GM04503 (cell line): ENCODE measurements at regions not wholly inside any gene's neighbourhood (a gene's known extent, or its start where the extent isn't known, plus 50 kb on each side); places are given as distances from the start of the nearest gene placed in this dataset.

Experiments
- DNase-seq: peaks from one replicate; pipeline ENCODE4 v3.0.0-alpha.2; 2012; ENCODE audit warnings: low read depth

- no peak for DNase-seq
These were observed 414.2 kb downstream of the ZNF521 start for GRCh38 chr18:24937639-24938275.

GRCh38 chr18:24940416-24940815 is 411.6 kb downstream of the ZNF521 start:
- no peak for DNase-seq

GRCh38 chr18:24941174-24941951 is 410.6 kb downstream of the ZNF521 start:
- DNase-seq = no peak

GRCh38 chr18:24942144-24942543 is 409.8 kb downstream of the ZNF521 start:
- DNase-seq = no peak

GRCh38 chr18:24947521-24948305 is 404.3 kb downstream of the ZNF521 start:
- no peak for DNase-seq

GRCh38 chr18:24949908-24950307 is 402.1 kb downstream of the ZNF521 start:
- DNase-seq = no peak

GRCh38 chr18:24954341-24954740 is 397.6 kb downstream of the ZNF521 start:
- DNase-seq = no peak

- no peak for DNase-seq
These were observed 394.0 kb downstream of the ZNF521 start for GRCh38 chr18:24958001-24958400.

- DNase-seq = no peak
These were observed 392.9 kb downstream of the ZNF521 start for GRCh38 chr18:24959051-24959476.

- no peak for DNase-seq
These were observed 387.8 kb downstream of the ZNF521 start for GRCh38 chr18:24964216-24964615.

- peak; percentile 81 for DNase-seq
These were observed 383.7 kb downstream of the ZNF521 start for GRCh38 chr18:24968238-24968775.

GRCh38 chr18:24972577-24972976 is 379.4 kb downstream of the ZNF521 start:
- no peak for DNase-seq

GRCh38 chr18:24974431-24974830 is 377.5 kb downstream of the ZNF521 start:
- DNase-seq = no peak

- DNase-seq = no peak
These were observed 376.2 kb downstream of the ZNF521 start for GRCh38 chr18:24975496-24976372.

GRCh38 chr18:24976502-24976901 is 375.5 kb downstream of the ZNF521 start:
- no peak for DNase-seq

GRCh38 chr18:24979235-24979634 is 372.7 kb downstream of the ZNF521 start:
- DNase-seq = no peak

- no peak for DNase-seq
These were observed 369.1 kb downstream of the ZNF521 start for GRCh38 chr18:24982831-24983230.

GRCh38 chr18:24983566-24984139 is 368.3 kb downstream of the ZNF521 start:
- DNase-seq = no peak

- no peak for DNase-seq
These were observed 366.4 kb downstream of the ZNF521 start for GRCh38 chr18:24985586-24985985.

- no peak for DNase-seq
These were observed 365.2 kb downstream of the ZNF521 start for GRCh38 chr18:24986666-24987302.
